MM.1S (cell line): ENCODE measurements at regions not wholly inside any gene's neighbourhood (a gene's known extent, or its start where the extent isn't known, plus 50 kb on each side); places are given as distances from the start of the nearest gene placed in this dataset.

Source experiments
- DNase-seq: peaks from one replicate; pipeline ENCODE4 v3.0.0-alpha.2; 2015
- H2AFZ ChIP-seq: fragments of 300-600 bp; sonication (generic); 2 replicates; pipeline ENCODE4 v1.6.0; 2016; ENCODE audit warnings: antibody characterized with exemption, low read length
- H3F3A ChIP-seq: fragments of 300-600 bp; sonication (generic); 2 replicates; pipeline ENCODE4 v1.6.1; 2016; ENCODE audit warnings: mild to moderate bottlenecking, antibody characterized with exemption, low read length, moderate library complexity, mixed read lengths; ENCODE audit not compliant: insufficient read depth
- H3K27ac ChIP-seq: fragments of 300-600 bp; sonication (generic); 2 replicates; pipeline ENCODE4 v1.5.1; 2016; ENCODE audit warnings: mild to moderate bottlenecking, low read length
- H3K27me3 ChIP-seq: fragments of 300-600 bp; sonication (generic); replicated peaks from 2 replicates; pipeline ENCODE4 v1.6.0; 2016; ENCODE audit warnings: low read length; ENCODE audit not compliant: insufficient read depth
- H3K36me3 ChIP-seq: fragments of 300-600 bp; sonication (generic); replicated peaks from 2 replicates; pipeline ENCODE4 v1.6.1; 2016; ENCODE audit warnings: mild to moderate bottlenecking, low read length, mixed read lengths; ENCODE audit not compliant: insufficient read depth
- H3K4me1 ChIP-seq: fragments of 300-600 bp; sonication (generic); 2 replicates; pipeline ENCODE4 v1.6.1; 2016; ENCODE audit warnings: low read length, mixed read lengths
- H3K4me2 ChIP-seq: fragments of 300-600 bp; sonication (generic); 2 replicates; pipeline ENCODE4 v1.6.0; 2016; ENCODE audit warnings: low read depth, low read length
- H3K4me3 ChIP-seq: fragments of 300-600 bp; sonication (generic); 2 replicates; pipeline ENCODE4 v1.5.1; 2016; ENCODE audit warnings: low read length, mixed read lengths
- H3K79me2 ChIP-seq: fragments of 300-600 bp; sonication (generic); 2 replicates; pipeline ENCODE4 v1.6.1; 2016; ENCODE audit warnings: mixed run types, low read length, mixed read lengths
- H3K9ac ChIP-seq: fragments of 300-600 bp; sonication (generic); 2 replicates; pipeline ENCODE4 v1.6.1; 2016; ENCODE audit warnings: low read length, mixed read lengths
- H3K9me2 ChIP-seq: fragments of 300-600 bp; sonication (generic); replicated peaks from 2 replicates; pipeline ENCODE4 v1.6.1; 2016; ENCODE audit warnings: mild to moderate bottlenecking, low read length, mixed read lengths; ENCODE audit not compliant: insufficient read depth
- H3K9me3 ChIP-seq: fragments of 300-600 bp; sonication (generic); replicated peaks from 2 replicates; pipeline ENCODE4 v1.6.1; 2016; ENCODE audit warnings: mild to moderate bottlenecking, low read length, mixed read lengths; ENCODE audit not compliant: insufficient read depth
- H4K20me1 ChIP-seq: fragments of 300-600 bp; sonication (generic); 2 replicates; pipeline ENCODE4 v1.6.1; 2016; ENCODE audit warnings: mild to moderate bottlenecking, low read length, moderate library complexity, mixed read lengths; ENCODE audit not compliant: insufficient read depth
- CTCF ChIP-seq: fragments of 300-600 bp; sonication (generic); IDR thresholded peaks from 2 replicates; pipeline ENCODE4 v1.5.1; 2016; ENCODE audit warnings: antibody characterized with exemption, low read length, mixed read lengths
- EZH2 ChIP-seq: fragments of 300-600 bp; sonication (generic); optimal IDR thresholded peaks from 2 replicates; pipeline ENCODE3; 2017; ENCODE audit warnings: low read depth, mild to moderate bottlenecking, antibody characterized with exemption, low read length, mixed read lengths
- EZH2phosphoT487 ChIP-seq: fragments of 300-600 bp; sonication (generic); IDR thresholded peaks from 2 replicates; pipeline ENCODE4 v1.6.1; 2018; ENCODE audit warnings: antibody characterized with exemption, low read length

DNA sequence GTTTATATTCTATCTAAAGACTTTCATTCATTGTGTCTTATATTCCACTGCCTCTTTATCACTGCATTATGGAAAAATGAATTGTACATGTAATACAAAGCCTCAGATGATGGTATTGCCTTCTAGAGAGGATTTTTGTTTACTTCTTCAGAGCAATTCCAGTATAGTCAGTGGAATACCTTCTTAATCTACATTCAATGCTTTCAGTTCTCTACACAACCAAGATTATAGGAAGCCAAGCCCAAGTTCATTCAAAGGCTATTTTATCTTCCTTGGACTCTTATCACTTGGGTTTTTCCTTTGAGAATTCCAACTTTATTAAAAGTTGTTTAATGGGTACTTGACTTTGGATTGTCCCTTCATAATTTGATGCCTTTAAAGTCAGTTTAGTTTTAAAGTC, 1971.0 kb upstream of the FLRT2 start:
- Histone ChIP-seq H3K9me2 (no peaks in the 10 kb centered on the region), H3K79me2 (no peaks in the 10 kb centered on the region), H3K4me2 (no peak overlapping the region), H3K4me3 (no peak overlapping the region), H3K27me3 (no peaks in the 10 kb centered on the region), H3F3A (no peaks in the 10 kb centered on the region), H2AFZ (no peak overlapping the region), H3K4me1 (no peaks in the 10 kb centered on the region), H3K36me3 (no peaks in the 10 kb centered on the region), H3K9ac (no peak overlapping the region), H3K9me3 (no peaks in the 10 kb centered on the region), H4K20me1 (no peaks in the 10 kb centered on the region), H3K27ac (no peak overlapping the region)
- no peak for DNase-seq
- TF ChIP-seq EZH2phosphoT487 (no peak), EZH2 (no peak), CTCF (no peak)

GRCh38 chr14:83559721-83560120, 1970.2 kb upstream of the FLRT2 start:
- Histone ChIP-seq H3K9me3 (no peaks in the 10 kb centered on the region), H3K36me3 (no peaks in the 10 kb centered on the region), H2AFZ (no peak overlapping the region), H3K9me2 (no peaks in the 10 kb centered on the region), H3K4me3 (no peak overlapping the region), H3K79me2 (no peaks in the 10 kb centered on the region), H3K27ac (no peak overlapping the region), H3K9ac (no peak overlapping the region), H3K4me2 (no peak overlapping the region), H3K4me1 (no peaks in the 10 kb centered on the region), H3F3A (no peaks in the 10 kb centered on the region), H3K27me3 (no peaks in the 10 kb centered on the region), H4K20me1 (no peaks in the 10 kb centered on the region)
- no peak for DNase-seq
- TF ChIP-seq EZH2phosphoT487 (no peak), CTCF (no peak), EZH2 (no peak)

DNA sequence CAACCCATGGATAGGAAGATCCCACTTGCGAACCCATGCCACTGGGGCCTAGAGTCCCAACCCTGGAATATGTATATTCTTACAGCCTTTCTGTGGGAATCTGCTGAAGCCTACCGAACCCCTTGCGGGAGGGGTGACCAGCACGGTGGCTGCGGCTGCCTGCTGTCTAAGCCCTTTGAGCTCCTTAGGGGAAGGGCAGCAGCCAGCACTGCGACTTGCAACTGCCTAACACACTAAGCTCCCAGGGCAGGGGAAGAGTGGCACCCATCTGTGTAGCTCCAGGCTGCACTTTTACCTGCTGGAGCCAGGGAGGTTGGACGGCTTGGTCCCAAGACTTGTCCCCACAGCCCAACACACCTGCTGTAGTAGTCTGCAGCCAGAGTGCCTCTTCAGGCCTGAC, 1968.7 kb upstream of the FLRT2 start:
- Histone ChIP-seq H2AFZ (no peak overlapping the region), H3K9me2 (no peaks in the 10 kb centered on the region), H3K27ac (no peak overlapping the region), H3K9me3 (no peaks in the 10 kb centered on the region), H3K9ac (no peak overlapping the region), H3F3A (no peaks in the 10 kb centered on the region), H3K27me3 (no peaks in the 10 kb centered on the region), H3K36me3 (no peaks in the 10 kb centered on the region), H4K20me1 (no peaks in the 10 kb centered on the region), H3K4me2 (no peak overlapping the region), H3K79me2 (no peaks in the 10 kb centered on the region), H3K4me1 (no peaks in the 10 kb centered on the region), H3K4me3 (no peak overlapping the region)
- TF ChIP-seq CTCF, result no peak
- no peak for TF ChIP-seq EZH2
- TF ChIP-seq EZH2phosphoT487, result no peak
- DNase-seq, result no peak

DNA sequence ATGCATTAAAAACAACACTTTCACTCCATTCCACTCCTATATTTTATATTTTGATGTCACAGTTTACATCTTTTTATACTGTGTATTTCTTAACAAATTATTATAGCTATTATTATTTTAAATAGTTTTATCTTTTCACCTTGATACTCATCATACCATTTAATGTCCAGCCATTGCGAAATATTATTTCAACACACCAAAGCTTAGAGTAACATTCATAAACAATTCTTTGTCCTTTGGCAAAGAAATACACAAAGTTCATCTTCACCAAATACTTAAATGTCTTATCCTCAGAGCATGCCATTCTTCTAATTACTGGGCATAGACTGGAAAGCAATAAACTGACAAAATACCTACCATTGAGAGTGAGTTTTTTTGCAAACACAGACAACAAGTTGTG, 1963.4 kb upstream of the FLRT2 start:
- H3K27ac ChIP-seq, result no peak overlapping the region
- H3K9ac ChIP-seq, result no peak overlapping the region
- no peak for TF ChIP-seq EZH2
- TF ChIP-seq EZH2phosphoT487, result no peak
- no peak for TF ChIP-seq CTCF
- no peaks in the 10 kb centered on the region for H3K9me2 ChIP-seq
- H3K4me2 ChIP-seq, result no peak overlapping the region
- no peak for DNase-seq
- no peaks in the 10 kb centered on the region for H3K36me3 ChIP-seq
- no peaks in the 10 kb centered on the region for H3K79me2 ChIP-seq
- no peaks in the 10 kb centered on the region for H3F3A ChIP-seq
- no peaks in the 10 kb centered on the region for H4K20me1 ChIP-seq
- H3K27me3 ChIP-seq, result no peaks in the 10 kb centered on the region
- no peaks in the 10 kb centered on the region for H3K9me3 ChIP-seq
- no peaks in the 10 kb centered on the region for H3K4me1 ChIP-seq
- no peak overlapping the region for H3K4me3 ChIP-seq
- H2AFZ ChIP-seq, result no peak overlapping the region
